H1 (cell line): ENCODE measurements at regions not wholly inside any gene's neighbourhood (a gene's known extent, or its start where the extent isn't known, plus 50 kb on each side); places are given as distances from the start of the nearest gene placed in this dataset.

ENCODE experiments used
- ATF3 ChIP-seq: IDR thresholded peaks from 2 replicates; pipeline ENCODE4 v1.6.1; 2011; ENCODE audit warnings: low read depth, mild to moderate bottlenecking, low read length; ENCODE audit not compliant: insufficient read depth
- CREB1 ChIP-seq: IDR thresholded peaks from 2 replicates; pipeline ENCODE4 v1.6.1; 2012; ENCODE audit warnings: inconsistent platforms
- RXRA ChIP-seq: IDR thresholded peaks from 2 replicates; pipeline ENCODE4 v1.6.1; 2011; ENCODE audit warnings: low read depth, mild to moderate bottlenecking, low read length, moderate library complexity; ENCODE audit not compliant: insufficient read depth

DNA sequence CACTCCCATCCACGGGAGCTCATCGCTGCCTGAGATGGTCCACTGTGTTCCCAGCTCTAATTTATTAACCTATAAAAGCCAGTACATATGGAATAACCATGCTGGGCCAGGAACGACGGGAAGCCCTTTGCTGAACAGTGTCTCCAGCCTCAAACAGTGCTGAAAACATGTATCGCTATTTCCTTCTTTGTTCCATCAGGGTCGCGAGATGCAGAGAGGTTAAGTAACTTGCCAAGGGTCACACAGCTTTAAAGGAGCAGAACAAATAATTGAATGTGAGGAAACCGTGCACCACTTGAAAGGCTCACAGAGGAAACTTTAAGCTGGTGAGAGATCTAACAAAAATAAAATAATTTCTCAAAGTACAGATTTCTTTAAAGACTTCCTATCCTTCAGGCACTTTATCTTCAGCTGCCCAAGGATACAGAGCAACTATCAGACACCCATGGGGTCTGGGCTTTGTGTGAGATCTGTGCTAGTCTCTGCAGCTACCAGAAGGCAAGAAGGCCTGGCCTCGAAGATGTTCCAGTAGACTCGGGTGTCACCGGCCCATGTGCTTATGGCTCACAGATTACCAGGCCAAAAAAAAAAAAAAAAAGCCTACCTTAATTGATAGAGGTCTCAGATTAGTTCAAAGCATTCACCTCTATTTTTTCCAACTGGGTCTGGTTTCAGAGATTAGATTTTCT lies 207.8 kb upstream of the FOXF1 start (continued):
- no peak for TF ChIP-seq ATF3
- TF ChIP-seq RXRA: no peak
- no peak for TF ChIP-seq CREB1
